A172 (cell line): ENCODE measurements at regions not wholly inside any gene's neighbourhood (a gene's known extent, or its start where the extent isn't known, plus 50 kb on each side); places are given as distances from the start of the nearest gene placed in this dataset.

Experiments used
- DNase-seq: peaks from one replicate; pipeline ENCODE4 v3.0.0-alpha.2; 2015; ENCODE audit warnings: low spot score

DNA sequence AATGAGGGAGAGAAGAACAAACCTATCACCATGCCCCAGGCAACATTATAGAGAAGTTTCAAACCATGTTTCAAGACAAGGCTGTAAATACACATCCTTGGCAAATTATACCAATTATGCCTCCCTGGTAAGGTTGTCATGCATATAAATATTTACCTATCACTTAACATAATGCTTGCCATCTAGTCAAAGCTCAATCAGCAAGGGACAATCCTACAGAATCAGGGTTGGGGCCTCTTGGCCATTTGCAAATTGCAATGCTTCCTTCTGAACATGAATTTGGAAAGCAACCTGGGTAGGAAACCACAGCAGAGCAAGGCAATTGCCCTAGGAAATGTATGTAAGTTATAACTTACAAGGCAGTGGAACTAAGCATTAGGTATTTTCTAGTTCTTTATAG is 907.2 kb upstream of the CDH2 start:
- no peak for DNase-seq

DNA sequence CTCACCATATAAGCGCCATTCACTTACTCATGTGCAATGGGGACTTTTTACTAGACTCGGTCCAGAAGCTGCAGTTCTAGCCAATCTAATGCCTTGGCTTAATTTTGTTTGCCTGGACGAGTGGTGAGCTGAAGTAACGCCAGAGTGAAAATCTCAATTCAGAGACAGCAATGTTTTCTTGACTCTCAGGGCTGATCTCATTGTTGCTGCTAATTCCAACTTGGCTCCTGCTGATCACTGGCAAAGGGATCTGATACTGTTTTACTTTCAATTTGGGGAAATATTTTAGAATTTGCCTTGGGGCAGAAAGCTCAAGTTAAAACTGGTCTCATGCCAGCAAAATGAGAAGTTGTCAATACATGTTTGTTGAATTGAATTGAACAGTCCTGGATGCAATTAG is 906.6 kb upstream of the CDH2 start:
- no peak for DNase-seq

DNA sequence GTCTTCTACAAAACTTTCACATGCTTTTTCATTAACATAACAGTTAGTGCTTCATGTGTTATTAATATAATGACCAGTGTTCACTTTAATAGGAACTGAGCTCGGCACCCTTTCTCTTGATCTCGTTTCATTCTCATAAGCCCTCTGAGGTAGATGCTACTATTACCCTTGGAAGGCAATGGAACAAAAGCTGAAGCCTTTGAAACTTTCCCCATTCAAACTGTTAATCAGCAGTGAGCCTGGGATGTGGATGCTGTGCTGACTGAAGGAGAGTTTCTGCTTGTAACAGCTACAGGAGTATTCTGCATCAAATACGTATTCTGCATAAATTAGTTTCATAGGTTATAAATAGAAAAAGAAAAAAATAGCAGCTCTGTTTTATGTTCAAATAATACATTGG is 904.0 kb upstream of the CDH2 start:
- DNase-seq, result no peak

DNA sequence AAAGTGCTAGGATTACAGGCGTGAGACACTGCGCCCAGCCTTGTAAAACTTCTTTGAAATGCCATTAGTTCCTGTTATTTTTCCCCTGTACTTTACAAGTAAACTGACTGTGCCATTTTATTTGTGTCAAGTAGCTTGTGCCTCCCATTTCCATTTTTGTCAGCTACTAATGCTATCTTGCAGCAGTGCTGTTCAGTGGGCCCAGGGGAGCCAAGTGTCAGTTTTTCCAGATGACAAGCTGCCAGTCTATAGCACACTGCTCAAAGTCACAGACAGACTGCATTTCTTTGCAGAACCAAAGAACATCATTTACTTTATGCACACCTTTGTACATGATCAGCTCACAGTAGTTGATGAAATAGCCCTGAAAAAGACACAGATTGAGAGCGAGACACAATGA is 901.3 kb upstream of the CDH2 start:
- DNase-seq, result no peak

DNA sequence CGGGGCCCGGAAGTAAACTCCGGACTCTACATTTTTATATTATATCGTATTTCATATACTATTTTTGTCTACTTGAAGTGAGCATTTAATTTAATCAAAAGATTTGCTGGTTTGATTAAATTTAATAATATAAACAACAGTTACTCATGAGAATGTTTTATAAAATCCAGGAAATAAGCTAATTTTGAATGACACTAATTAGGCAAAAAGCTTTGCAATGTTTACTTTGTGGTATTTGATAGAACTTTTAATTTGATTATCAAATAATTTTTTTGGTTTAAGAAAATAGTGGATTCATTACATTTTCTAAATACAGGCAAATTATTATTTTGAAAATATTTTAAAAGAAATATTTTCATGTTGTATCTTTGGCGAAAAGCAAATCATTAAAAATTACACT is 900.4 kb upstream of the CDH2 start:
- DNase-seq, result no peak

DNA sequence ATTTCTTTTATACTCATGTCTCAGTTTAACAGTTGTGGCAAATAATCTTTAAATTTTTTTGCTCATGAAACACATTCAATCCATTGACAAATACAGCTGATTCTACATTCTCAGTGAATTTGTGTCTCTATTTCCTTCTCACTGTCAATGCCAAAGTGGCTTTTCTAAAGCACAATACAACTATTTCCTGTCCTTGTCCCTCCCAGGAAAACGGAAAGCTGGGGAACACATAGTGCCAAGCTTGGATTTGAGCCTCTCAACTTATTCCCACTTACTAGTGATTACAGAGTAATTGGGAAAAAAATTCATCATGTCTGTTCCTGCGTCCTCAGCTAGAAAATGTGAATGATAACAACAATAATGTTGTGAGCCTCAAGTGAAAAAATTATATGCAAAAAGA is 899.7 kb upstream of the CDH2 start:
- DNase-seq, result no peak

DNA sequence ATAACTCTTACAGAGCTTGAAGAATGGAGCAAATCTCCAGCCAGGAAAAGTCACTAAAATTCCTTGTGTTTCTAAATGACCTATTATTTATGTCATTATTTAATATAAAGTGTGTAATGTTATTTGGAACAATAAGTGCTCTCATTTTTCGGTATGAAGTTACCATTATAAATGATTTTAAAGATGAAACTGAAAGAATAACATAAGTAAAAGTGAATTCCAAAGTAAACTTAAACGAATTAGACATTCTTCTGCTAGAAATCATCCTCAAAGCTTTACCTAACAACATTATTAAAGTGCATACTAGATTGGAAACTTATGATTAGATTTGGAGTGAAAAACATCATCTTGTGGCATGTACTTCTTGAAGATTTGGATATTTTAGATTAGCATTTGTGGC is 897.2 kb upstream of the CDH2 start:
- no peak for DNase-seq

DNA sequence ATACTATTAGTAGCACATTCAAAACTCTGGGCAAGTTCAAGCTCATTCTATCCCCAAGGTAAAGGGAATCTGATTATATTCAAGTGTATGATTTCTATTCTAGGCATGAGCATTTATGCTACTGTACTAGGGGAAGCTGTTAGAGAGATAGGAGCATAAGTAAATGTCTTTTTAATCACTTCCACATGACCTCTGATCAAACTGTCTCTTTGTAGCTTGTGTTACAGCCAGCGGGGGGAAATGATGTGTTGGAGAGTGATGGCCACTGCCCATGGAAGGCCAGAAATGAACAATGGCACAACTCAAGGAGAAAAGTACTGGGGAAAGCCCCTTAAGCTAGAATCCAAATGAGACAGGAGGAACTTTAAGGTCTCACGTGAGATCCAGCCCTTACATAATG is 894.9 kb upstream of the CDH2 start:
- DNase-seq, result no peak

DNA sequence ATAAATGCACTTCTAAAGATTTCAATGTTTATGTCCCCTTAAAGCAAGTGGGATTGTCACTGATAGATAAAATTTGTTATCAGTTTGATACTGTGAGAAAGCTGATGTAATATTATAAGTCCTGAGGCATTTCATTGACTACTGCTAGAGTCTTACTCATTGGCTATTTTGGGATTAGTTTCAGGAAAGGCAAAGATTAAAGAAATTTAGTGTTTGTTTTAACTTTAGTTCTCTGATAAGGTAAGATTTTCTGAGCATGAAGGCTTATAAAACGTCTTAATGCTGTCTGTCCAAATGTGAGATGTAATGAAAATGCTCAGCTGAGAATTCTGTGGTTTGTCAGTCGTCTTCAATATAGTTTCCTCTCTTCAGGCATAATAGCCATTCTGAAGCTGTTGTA is 886.4 kb upstream of the CDH2 start:
- DNase-seq, result no peak

DNA sequence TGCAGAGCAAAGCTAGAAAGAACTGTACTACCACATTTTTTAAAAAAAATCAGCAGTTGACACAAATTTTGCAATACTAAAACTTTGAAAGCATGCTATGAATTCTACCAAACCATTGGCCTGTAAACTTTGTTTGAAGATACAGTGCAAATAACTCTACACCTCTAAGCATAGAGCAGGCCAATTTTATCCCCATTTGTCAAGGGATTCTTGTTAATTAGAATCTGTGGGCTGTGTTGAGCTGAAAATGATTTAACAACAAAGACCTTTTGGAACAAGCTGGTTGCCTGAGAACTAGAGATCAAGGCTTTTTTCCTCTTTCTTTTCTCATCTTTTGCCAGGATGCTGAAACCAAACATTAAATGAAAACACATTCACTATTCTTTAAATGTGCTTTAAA is 886.0 kb upstream of the CDH2 start:
- no peak for DNase-seq

DNA sequence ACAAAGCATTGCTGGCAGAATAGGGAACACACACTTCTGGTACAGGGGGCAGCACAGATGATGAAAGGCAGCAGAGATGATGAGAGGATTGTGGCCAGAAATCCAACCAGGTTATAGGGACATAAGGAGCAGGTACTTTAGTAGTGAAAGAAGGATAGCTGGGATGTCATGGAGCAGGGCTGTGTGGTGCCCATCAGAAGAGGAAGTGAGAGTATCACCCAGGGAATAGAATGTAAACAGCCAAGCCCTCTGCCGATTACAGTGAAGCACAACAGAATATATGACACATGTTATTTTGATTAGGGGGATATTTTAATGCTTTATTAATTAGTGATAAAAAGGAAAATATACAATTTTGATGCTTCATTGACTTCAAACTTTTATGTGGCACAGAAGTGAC is 883.4 kb upstream of the CDH2 start:
- DNase-seq, result no peak

DNA sequence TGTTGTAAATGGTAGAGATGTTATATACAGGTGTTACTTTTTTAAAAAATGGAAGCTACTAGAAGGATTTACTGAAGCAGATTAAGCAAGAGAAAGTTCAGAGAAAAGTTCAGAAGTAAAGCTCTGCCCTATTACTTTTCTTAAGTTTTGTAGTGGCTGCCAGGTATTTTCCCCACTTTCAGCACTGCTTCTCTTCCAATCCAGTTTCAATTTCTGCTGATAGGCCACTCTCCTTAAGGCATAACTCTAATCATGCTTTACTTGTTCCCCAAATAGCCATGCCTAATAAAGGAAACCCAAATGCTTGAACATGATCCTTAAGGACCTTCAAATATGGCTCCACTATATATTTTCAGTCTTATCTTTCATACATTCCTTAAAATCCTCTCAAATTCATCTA is 880.8 kb upstream of the CDH2 start:
- DNase-seq, result no peak

DNA sequence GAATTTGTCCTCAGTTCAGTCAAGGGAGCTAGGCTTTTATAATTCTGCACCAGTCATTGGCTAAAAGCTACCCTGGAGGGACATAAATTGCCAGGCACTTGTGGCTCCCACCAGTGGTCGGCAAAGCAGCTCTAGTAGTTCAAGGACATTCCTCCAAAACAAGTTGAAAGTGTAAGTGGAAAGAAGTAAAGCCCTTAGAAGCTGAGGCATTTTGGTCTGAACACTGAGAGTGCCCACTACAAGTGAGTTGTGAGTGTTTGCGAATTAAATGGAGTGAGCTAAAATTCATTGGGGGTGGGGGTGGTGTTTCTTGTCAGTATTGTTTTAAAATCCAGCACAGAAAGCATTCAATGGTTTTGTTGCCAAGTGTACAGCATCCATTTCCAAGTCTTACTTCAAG is 879.9 kb upstream of the CDH2 start:
- DNase-seq, result no peak

DNA sequence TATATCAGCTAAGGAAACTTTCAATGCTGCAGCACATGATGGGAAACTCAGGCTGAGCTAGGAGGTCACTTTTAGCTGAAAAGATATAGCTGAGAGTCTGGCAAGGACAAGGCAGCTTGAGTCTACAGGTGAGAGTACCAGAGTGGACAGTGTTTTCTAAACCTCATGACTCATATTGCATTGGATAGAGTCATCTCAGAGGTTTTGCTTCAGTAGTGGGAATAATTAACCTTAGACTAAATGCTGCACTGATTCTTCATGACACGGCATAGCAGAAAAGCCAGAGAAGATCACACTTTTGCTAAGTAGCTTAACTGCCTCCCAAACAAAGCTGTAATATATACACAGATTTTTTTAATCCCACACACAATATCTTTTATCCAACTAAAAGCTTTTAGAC is 865.0 kb upstream of the CDH2 start:
- no peak for DNase-seq

DNA sequence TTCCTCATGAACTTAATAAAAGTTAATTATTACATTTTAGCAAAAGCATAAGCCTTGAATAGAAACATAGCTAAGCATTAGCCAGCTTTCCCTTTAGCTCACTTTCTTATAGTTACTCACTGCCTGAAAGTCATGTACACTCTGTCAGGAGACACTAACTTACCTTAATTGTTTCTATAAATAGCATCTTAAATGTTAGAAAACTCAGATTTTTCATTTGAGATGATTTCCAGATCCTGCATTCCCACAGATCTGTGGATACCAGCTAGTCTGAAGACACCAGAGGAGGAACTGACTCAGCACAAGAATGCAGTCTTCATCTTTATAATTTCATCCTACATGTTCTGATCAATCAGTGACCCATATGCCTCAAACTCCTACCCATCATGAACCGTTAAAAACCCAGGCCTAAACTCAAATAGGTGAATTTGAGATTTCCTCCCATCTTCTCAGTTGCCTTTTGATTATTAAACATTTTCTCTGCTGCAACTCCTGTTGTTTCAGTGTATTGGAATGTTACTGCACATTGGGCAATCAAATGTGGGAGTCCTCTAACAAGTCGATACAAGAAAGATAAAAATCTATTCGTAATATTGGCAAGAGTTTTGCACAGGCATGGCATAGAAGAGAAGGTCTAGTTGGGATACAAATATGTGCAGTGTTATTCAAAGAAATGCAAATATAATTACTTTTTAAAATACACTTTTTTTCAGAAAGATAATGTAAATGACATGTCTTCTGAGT is 857.4 kb upstream of the CDH2 start:
- DNase-seq, result no peak

DNA sequence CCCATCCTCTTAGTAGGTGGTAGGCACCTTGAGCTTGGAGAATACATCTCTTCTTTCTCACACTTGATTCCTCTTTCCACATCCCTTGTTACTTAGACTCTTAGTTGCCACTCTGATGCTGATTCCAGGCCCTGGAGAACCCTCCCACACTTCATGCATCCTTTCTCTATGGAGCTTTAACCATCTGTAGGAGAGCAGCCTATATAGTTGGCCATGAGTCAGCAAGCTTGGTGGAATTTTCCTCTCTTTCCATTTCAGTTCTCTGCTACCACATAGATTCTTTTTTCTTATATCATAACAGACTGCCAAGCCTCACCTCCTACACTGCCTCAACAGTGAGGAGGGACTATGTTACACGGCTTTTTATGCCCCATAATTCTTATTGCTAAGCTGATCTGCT is 851.6 kb upstream of the CDH2 start:
- no peak for DNase-seq

DNA sequence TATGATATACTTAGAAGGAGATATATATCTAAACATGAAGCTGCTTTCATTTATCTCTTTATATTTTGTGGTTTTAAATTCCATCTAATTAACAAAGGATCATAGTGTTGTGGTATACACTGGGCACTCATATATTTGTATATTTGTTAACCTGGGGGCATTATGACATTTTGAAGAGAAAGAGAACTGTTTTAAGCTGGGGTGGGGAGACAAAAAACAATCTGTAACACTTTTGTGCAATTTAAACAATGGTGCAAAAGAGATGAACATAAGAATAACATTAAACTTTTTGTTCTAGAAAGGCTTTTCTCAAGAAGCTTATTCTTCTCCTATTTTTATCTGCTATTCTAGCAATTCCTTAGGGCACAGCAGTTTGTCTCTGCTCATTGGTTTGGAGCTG is 842.0 kb upstream of the CDH2 start:
- no peak for DNase-seq

DNA sequence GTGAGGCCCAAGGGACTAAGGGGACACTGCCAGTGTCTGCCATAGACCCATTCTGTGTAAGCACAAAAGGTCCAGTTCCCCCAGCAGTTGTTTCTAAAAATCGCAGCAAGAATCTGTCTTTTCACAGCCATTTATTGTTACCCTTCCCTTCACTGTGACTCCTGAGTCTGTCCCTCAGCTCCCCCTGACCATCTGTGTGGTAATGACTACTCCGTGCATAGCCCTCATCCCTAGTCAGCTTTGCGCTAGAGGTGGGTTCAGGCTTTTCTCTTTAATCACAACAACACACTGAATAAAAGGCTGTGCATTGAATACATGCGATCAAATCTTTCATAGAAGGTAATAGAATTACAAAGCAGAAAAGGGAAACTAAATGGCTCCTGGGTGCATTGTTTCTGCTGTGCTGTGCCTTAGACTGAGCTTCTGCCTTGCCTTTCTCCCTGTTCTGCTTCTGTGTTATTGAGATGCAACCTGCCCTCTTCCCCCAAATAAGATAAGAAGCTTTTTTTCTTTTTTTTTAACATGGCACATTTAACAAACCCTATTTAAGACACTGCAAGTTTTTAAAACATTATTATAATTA is 836.0 kb upstream of the CDH2 start:
- DNase-seq, result no peak

DNA sequence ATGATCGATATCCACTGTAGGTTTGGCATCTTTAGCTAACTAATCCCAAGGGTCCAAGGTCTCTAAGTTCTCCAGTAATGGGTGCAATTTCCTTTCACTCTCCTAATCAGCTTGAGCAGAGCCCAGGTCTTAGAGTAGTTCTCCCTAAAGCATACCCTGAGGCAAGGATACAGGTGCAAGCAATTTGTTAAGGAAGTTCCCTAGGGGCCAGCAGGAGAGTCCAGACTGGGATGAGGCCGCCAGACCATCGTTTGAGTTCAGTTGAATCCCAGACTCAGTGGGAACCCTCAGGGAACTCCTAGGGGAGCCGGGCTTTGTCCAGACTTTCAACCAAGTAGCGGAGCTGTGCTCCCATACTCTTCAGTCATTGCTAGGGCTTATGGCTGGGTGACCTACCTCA is 835.4 kb upstream of the CDH2 start:
- no peak for DNase-seq

DNA sequence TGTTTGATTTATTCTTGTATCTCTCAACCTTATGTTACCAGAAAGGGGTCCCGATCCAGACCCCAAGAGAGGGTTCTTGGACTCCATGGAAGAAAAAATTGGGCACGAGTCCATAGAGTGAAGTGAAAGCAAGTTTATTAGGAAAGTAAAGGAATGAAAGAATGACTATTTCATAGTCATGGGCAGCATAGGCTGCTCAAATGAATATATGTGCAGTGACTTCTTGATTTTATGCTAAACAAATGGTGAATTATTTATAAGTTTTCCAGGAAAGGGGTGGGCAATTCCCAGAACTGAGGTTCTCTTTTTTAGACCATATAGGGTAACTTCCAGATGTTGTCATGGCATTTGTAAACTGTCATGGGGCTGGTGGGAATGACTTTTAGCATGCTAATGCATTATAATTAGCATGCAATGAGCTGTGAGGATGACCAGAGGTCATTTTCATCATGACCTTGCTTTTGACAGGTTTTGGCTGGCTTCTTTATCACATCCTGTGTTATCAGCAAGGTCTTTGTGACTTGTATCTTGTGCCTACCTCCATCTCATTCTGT is 832.4 kb upstream of the CDH2 start:
- no peak for DNase-seq

DNA sequence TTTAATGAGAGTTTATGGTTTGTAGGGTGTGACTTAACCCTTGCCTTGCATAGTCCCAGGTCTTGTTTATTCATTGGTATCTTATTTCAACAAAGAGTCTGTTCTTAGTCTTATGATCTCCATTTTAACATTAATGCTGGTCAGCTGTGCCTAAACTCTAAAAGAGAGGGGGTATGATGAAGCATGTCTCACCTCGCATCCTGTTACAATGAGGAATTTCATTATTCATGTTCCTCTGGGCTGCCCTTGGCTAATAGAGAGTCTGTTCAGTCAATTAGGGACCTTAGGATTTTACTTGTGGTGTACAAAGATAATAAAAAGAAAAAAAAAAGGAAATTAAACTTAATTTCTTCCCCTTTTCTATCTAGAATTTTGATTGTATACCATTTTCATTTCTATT is 831.9 kb upstream of the CDH2 start:
- no peak for DNase-seq

DNA sequence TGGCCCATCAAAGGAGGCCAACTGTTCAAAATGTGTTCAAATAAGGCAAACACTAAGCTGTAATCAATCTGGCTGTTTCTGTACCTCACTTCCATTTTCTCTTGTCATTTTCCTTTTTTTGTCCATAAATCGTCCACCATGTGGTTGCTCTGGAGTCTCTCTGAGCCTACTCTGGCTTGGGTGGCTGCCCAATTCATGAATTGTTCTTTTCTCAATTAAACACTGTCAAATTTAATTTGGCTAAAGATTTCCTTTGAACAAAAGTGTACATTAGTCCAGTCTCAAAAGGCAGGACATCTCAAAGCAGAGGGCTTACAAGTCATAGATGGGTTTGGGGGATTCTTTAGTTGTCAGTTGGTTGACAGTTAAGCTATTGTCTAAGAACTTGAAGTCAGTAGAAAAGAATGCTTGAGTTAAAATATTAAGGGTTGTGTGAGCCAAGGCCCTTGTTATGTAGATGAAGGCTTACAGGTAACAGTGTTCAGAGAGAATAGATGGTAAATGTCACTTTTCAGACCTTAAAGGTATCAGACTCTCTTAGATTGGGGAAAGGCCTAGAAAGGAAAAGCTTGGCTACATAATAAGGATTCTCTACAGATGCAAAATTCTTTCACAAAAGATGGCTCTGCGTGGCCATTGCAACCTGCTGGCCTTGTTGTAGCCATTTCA is 831.2 kb upstream of the CDH2 start:
- no peak for DNase-seq

DNA sequence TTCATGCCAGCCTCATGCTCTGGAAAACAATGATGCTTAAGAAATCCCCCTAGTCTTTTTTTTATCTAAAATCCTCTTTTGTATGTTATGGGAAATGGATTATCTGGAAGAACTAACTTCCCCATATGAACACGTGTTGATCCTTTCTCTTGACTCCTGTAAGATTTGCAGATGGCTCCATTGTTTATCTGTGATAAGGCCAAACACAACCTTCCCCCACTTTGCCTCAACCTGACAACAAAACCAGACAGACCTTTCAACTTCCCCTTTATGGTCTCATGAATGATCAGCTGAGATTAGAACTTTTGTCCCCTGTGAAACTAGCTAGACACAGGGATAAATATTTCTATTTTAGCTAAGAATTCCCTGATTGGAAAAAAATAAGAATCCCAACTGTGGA is 828.0 kb upstream of the CDH2 start:
- DNase-seq, result no peak
